Peyer's patch (tissue), 4 donors: ENCODE measurements at regions not wholly inside any gene's neighbourhood (a gene's known extent, or its start where the extent isn't known, plus 50 kb on each side); places are given as distances from the start of the nearest gene placed in this dataset.

ENCODE experiments used
- DNase-seq, 3 donors: peaks; one replicate each; pipeline ENCODE4 v3.0.0-alpha.2; 2017 to 2019
- H3K27ac ChIP-seq, 4 donors: fragments of 200-600 bp; sonication (generic); one replicate each; pipeline ENCODE4 v1.5.1; 2016 to 2019
- H3K27me3 ChIP-seq, 2 donors: fragments of 200-600 bp; sonication (generic); one replicate each; pipeline ENCODE4 v1.5.1; 2019
- H3K36me3 ChIP-seq, 3 donors: fragments of 200-600 bp; sonication (generic); one replicate each; pipeline ENCODE4 v1.5.1; 2016 to 2019
- H3K4me1 ChIP-seq, 4 donors: fragments of 200-600 bp; sonication (generic); one replicate each; pipeline ENCODE4 v1.5.1; 2016 to 2019
- H3K4me3 ChIP-seq, 4 donors: fragments of 200-600 bp; sonication (generic); 1 replicate in 3 of 4; 2 replicates in 1 of 4; pipeline ENCODE4 v1.5.1; 2016 to 2019; ENCODE audit warnings: mild to moderate bottlenecking in 1 of 4
- H3K9me3 ChIP-seq, 4 donors: fragments of 200-600 bp; sonication (generic); one replicate each; pipeline ENCODE4 v1.5.1; 2016 to 2019; ENCODE audit warnings: mild to moderate bottlenecking in 1 of 4
- CTCF ChIP-seq, 6 experiments: fragments of 450-650 bp in 4 of 6; fragments of 200-600 bp in 2 of 6; sonication (generic) in 1 of 6; IDR thresholded peaks; one replicate each; pipeline ENCODE4 v1.5.1; 2017 to 2019; ENCODE audit warnings: antibody characterized with exemption in 6 of 6, mild to moderate bottlenecking in 3 of 6, moderate library complexity in 1 of 6
- POLR2A ChIP-seq, 2 donors: fragments of 450-650 bp; IDR thresholded peaks; one replicate each; pipeline ENCODE4 v1.5.1; 2017; ENCODE audit warnings: antibody characterized with exemption in 2 of 2, mild to moderate bottlenecking in 2 of 2, moderate library complexity in 2 of 2

DNA sequence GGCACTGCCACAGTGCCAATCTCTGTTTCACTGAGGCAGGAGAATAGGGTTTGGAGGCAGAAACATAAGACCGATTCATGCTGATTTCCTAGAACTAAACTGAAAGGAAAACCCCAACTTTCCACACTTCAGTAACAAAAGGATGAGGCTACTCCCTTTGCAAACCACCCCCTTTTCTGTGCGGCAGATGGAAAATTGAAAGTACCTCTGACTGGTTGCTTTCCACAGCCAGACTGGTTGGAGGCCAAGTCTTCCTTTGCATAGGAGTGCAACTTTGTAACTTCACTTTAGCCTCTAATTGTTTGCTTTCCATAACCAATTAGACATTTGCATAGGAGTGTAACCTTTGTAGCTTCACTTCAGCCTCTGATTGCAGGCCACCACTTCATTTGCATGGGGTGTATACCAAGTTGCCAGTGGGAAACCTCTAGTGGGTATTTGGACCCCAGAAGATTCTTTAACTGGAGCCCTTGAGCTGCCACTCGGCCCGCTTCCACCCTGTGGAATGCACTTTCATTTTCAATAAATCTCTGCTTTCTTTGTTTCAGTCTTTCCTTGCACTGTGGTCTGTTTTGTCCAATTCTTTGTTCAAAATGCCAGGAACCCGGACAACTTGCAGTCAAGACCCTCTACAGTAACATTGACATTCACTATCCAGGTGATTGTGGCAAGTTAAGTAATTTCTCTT is 252.0 kb downstream of the UTP18 start:
- H3K4me1 ChIP-seq, result no peaks in the 10 kb centered on the region
- H3K4me3 ChIP-seq, result no peak overlapping the region
- no peaks in the 10 kb centered on the region for H3K9me3 ChIP-seq
- no peaks in the 10 kb centered on the region for H3K36me3 ChIP-seq
- no peak for DNase-seq
- no peak overlapping the region for H3K27ac ChIP-seq
- no peaks in the 10 kb centered on the region for H3K27me3 ChIP-seq
- TF ChIP-seq POLR2A (IDR thresholded peaks at IDR 0.05) (no peak), CTCF (IDR thresholded peaks at IDR 0.05) (no peak)

DNA sequence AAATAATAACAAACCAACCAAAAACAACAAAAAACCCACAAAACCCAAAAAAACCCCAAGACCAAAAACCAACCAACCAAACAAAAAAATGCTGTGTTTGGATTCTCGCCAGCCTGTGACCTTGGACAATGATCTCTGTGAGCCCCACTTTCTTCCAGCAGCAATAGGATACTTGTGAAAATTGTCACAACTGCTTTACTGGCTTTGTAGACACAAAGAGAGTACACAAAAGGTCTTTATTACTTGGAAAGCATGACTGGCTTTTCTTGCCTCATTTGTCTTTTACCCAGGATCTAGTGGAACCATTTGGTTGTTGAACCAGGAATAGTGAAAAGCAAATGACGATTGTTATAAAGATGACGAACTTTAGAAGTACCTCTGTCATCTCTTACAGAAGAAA is 256.6 kb downstream of the UTP18 start:
- H3K4me1 ChIP-seq, result no peaks in the 10 kb centered on the region
- no peak overlapping the region for H3K4me3 ChIP-seq
- DNase-seq, result no peak
- no peak for TF ChIP-seq POLR2A (IDR thresholded peaks at IDR 0.05)
- no peak for TF ChIP-seq CTCF (IDR thresholded peaks at IDR 0.05)
- H3K36me3 ChIP-seq, result no peaks in the 10 kb centered on the region
- no peaks in the 10 kb centered on the region for H3K27me3 ChIP-seq
- H3K27ac ChIP-seq, result no peak overlapping the region
- H3K9me3 ChIP-seq, result no peaks in the 10 kb centered on the region

DNA sequence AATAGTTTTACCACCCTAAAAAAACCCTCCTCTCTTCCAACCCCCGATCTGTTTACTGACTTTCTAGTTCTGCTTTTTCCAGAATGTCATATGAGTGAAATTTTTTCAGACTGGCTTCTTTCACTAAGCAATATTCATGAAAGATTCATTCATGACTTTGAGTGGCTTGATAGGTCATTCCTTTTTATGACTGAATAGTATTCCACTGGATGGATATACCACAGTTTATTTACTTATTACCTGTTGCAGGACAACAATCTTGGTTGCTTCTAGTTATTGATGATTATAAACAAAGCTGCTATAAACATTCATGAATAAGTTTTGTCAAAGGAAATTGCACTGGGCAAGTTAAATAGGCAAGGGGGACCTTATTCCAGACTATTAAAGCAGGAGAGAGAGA is 264.2 kb downstream of the UTP18 start:
- no peak overlapping the region for H3K27ac ChIP-seq
- DNase-seq, result no peak
- no peak overlapping the region for H3K4me3 ChIP-seq
- H3K27me3 ChIP-seq, result no peaks in the 10 kb centered on the region
- TF ChIP-seq CTCF (IDR thresholded peaks at IDR 0.05) (no peak), POLR2A (IDR thresholded peaks at IDR 0.05) (no peak)
- H3K36me3 ChIP-seq, result no peaks in the 10 kb centered on the region
- no peaks in the 10 kb centered on the region for H3K4me1 ChIP-seq
- H3K9me3 ChIP-seq, result no peaks in the 10 kb centered on the region

DNA sequence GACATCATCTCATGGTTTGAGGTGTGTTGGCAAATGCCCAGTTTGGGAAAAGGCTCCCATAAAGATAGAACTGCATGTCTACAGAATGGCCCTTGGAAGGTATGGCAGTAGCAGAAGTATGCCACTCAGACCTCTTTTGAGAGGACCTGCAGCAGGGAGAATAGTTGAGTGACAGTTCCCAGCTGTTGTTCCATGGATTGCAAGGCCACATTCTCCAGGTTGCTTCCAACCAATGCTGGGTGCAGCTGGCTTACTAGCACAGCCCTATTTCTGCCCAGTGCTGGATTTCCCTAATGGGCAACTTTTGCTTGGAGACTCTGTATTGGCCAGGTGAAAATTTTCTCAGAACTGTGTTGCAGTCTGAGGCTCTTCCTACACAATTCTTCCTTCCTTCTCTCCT is 266.2 kb downstream of the UTP18 start:
- Histone ChIP-seq H3K4me3 (no peak overlapping the region), H3K4me1 (no peaks in the 10 kb centered on the region), H3K9me3 (no peaks in the 10 kb centered on the region), H3K36me3 (no peaks in the 10 kb centered on the region), H3K27ac (no peak overlapping the region), H3K27me3 (no peaks in the 10 kb centered on the region)
- TF ChIP-seq POLR2A (IDR thresholded peaks at IDR 0.05) (no peak), CTCF (IDR thresholded peaks at IDR 0.05) (no peak)
- no peak for DNase-seq

DNA sequence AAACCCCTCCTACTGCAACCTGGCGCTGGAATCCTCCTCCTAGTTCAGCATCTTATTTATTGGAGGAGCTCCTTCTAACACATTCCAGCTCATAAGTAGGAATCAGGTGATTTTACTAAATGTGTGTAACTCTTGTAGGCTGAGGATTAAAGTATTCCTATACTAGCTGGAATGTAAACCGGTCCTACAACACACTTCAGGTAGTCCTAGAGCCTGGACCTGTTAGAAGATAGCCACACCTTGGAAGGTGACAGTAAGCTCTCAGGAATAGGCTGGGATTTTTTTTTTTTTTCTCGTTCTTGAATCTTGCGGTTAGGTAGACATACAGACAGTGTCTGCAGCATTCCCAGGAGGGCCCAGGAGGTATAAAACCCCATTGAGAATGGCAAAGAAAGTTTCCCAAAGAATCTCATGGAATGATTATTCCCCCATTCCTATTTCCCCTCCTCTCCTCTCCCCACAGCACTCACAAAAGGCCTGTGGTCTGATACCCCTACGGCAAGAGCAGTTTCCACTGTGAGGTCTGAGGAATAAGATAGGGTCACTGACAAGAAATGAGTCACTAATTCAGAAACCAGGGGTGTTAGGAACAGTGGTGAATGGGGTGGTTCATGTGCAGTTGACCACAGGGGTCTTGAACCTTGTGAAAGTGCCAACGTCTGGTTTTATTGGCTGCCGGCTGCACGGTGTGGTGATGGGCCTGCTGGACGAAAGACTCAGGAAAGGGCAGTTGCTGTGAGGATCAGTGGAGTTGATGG is 267.1 kb downstream of the UTP18 start:
- no peaks in the 10 kb centered on the region for H3K36me3 ChIP-seq
- no peak overlapping the region for H3K27ac ChIP-seq
- TF ChIP-seq CTCF (IDR thresholded peaks at IDR 0.05), result no peak
- no peak for TF ChIP-seq POLR2A (IDR thresholded peaks at IDR 0.05)
- no peak overlapping the region for H3K4me3 ChIP-seq
- H3K9me3 ChIP-seq, result no peaks in the 10 kb centered on the region
- DNase-seq, result no peak
- no peaks in the 10 kb centered on the region for H3K27me3 ChIP-seq
- no peaks in the 10 kb centered on the region for H3K4me1 ChIP-seq
